IMR-90 (cell line): ENCODE measurements at regions not wholly inside any gene's neighbourhood (a gene's known extent, or its start where the extent isn't known, plus 50 kb on each side); places are given as distances from the start of the nearest gene placed in this dataset.

Experiments
- ATAC-seq: fragments of 200-7000 bp; cut with Tn5 transposase; 2 replicates; pipeline ENCODE4 v1.9.1; 2020; ENCODE audit warnings: low read depth, mild to moderate bottlenecking, moderate library complexity
- BruUV-seq: library from RNA; stranded (reverse); fragments of 400-500 nt; replicated peaks from 2 replicates; lab custom pipeline; 2021; lab: Mats Ljungman, UMichigan
- CTCF ChIA-PET: fragments of 300-600 bp; formaldehyde crosslinking; extraction: SDS; loops from one replicate; lab custom pipeline; 2021; ENCODE audit warnings: antibody characterized with exemption; lab: Yijun Ruan, JAX
- POLR2A ChIA-PET: fragments of 300-600 bp; sonication (Branson Sonifier 250); formaldehyde crosslinking; loops from one replicate; lab custom pipeline; 2022; ENCODE audit warnings: antibody characterized with exemption; ENCODE audit not compliant: unreplicated experiment; lab: Charles Lee
- DNase-seq: peaks from one replicate; pipeline ENCODE4 v3.0.0; 2013
- H2AFZ ChIP-seq: replicated peaks from 2 replicates; pipeline ENCODE3; 2013; ENCODE audit warnings: low read length, mild to moderate bottlenecking; ENCODE audit not compliant: poor library complexity
- H2AK5ac ChIP-seq: 2 replicates; pipeline ENCODE4 v1.6.1; 2013; ENCODE audit warnings: low read depth, low read length, inconsistent platforms
- H2AK9ac ChIP-seq: replicated peaks from 2 replicates; pipeline ENCODE3; 2013; ENCODE audit warnings: mild to moderate bottlenecking, low read depth, low read length, moderate library complexity; ENCODE audit not compliant: poor library complexity
- H2BK120ac ChIP-seq: 2 replicates; pipeline ENCODE4 v1.6.1; 2013; ENCODE audit warnings: low read depth, low read length, inconsistent platforms
- H2BK15ac ChIP-seq: 3 replicates; pipeline ENCODE4 v1.6.1; 2013; ENCODE audit warnings: low read depth, low read length, inconsistent platforms
- H2BK20ac ChIP-seq: 2 replicates; pipeline ENCODE4 v1.6.1; 2013; ENCODE audit warnings: low read depth, mild to moderate bottlenecking, inconsistent platforms, low read length, moderate library complexity
- H2BK5ac ChIP-seq: 2 replicates; pipeline ENCODE4 v1.6.1; 2013; ENCODE audit warnings: mild to moderate bottlenecking, low read depth, low read length, inconsistent platforms; ENCODE audit not compliant: poor library complexity, severe bottlenecking
- H3K14ac ChIP-seq: replicated peaks from 2 replicates; pipeline ENCODE4 v1.6.1; 2013; ENCODE audit warnings: low read depth, low read length, inconsistent platforms
- H3K18ac ChIP-seq: 2 replicates; pipeline ENCODE4 v1.6.1; 2013; ENCODE audit warnings: low read depth, low read length, control low read depth
- H3K23ac ChIP-seq: 2 replicates; pipeline ENCODE4 v1.6.1; 2013; ENCODE audit warnings: low read depth, low read length, inconsistent platforms
- H3K27ac ChIP-seq: 2 replicates; pipeline ENCODE4 v1.5.1; 2013; ENCODE audit warnings: mild to moderate bottlenecking, control low read depth, low read length; ENCODE audit not compliant: insufficient read depth
- H3K27me3 ChIP-seq: 2 replicates; pipeline ENCODE4 v1.6.1; 2013; ENCODE audit warnings: low read length; ENCODE audit not compliant: control insufficient read depth, insufficient read depth
- H3K36me3 ChIP-seq: 2 replicates; pipeline ENCODE4 v1.6.1; 2013; ENCODE audit warnings: low read length, mixed read lengths; ENCODE audit not compliant: control insufficient read depth, insufficient read depth
- H3K4ac ChIP-seq: 2 replicates; pipeline ENCODE4 v1.6.1; 2013; ENCODE audit warnings: low read depth, low read length, inconsistent platforms
- H3K4me1 ChIP-seq: 2 replicates; pipeline ENCODE4 v1.6.1; 2013; ENCODE audit warnings: low read length, mixed read lengths; ENCODE audit not compliant: control insufficient read depth, insufficient read depth
- H3K4me2 ChIP-seq: 2 replicates; pipeline ENCODE4 v1.6.1; 2013; ENCODE audit warnings: low read depth, mild to moderate bottlenecking, control low read depth, low read length, moderate library complexity
- H3K4me3 ChIP-seq: 2 replicates; pipeline ENCODE4 v1.5.1; 2013; ENCODE audit warnings: low read depth, mild to moderate bottlenecking, control low read depth, low read length, moderate library complexity; ENCODE audit not compliant: insufficient read depth
- H3K56ac ChIP-seq: 2 replicates; pipeline ENCODE4 v1.6.1; 2013; ENCODE audit warnings: low read length, inconsistent platforms; ENCODE audit not compliant: insufficient read depth; ENCODE audit errors: extremely low read depth
- H3K79me1 ChIP-seq, 2 experiments: 2 replicates each; pipeline ENCODE4 v1.6.1; 2013; ENCODE audit warnings: low read length in 2 of 2, inconsistent platforms in 1 of 2, low read depth in 1 of 2
- H3K9ac ChIP-seq: 2 replicates; pipeline ENCODE4 v1.6.1; 2013; ENCODE audit warnings: low read depth, low read length, control low read depth
- H3K9me1 ChIP-seq: 2 replicates; pipeline ENCODE4 v1.6.1; 2013; ENCODE audit warnings: low read length, inconsistent platforms; ENCODE audit not compliant: insufficient read depth
- H3K9me3 ChIP-seq: 2 replicates; pipeline ENCODE4 v1.6.1; 2013; ENCODE audit warnings: low read length; ENCODE audit not compliant: control insufficient read depth, insufficient read depth
- H4K20me1 ChIP-seq: 2 replicates; pipeline ENCODE4 v1.6.1; 2013; ENCODE audit warnings: low read length, inconsistent platforms; ENCODE audit not compliant: insufficient read depth
- H4K5ac ChIP-seq: 2 replicates; pipeline ENCODE4 v1.6.1; 2013; ENCODE audit warnings: mild to moderate bottlenecking, low read depth, low read length, control low read depth
- H4K8ac ChIP-seq, 2 experiments: 2 replicates each; pipeline ENCODE4 v1.6.1; 2013; ENCODE audit warnings: low read depth in 2 of 2, low read length in 2 of 2, control low read depth in 1 of 2, inconsistent platforms in 1 of 2
- H4K91ac ChIP-seq: 2 replicates; pipeline ENCODE4 v1.6.1; 2013; ENCODE audit warnings: low read depth, low read length, inconsistent platforms; ENCODE audit not compliant: insufficient read depth
- BHLHE40 ChIP-seq: fragments of 150-350 bp; IDR thresholded peaks from 2 replicates; pipeline ENCODE4 v1.6.1; 2016; ENCODE audit warnings: mild to moderate bottlenecking, low read depth, low read length
- CEBPB ChIP-seq: IDR thresholded peaks from 2 replicates; pipeline ENCODE4 v1.6.1; 2012; ENCODE audit warnings: low read depth, low read length, improper control_type of control experiment
- FOS ChIP-seq: fragments of 150-350 bp; IDR thresholded peaks from 2 replicates; pipeline ENCODE4 v1.6.1; 2016; ENCODE audit warnings: low read depth, low read length
- MAFK ChIP-seq: IDR thresholded peaks from 2 replicates; pipeline ENCODE4 v1.6.1; 2012; ENCODE audit warnings: low read depth, low read length, improper control_type of control experiment
- MAZ ChIP-seq: IDR thresholded peaks from 2 replicates; pipeline ENCODE4 v1.6.1; 2012; ENCODE audit warnings: low read depth, mild to moderate bottlenecking, low read length, improper control_type of control experiment, moderate library complexity, borderline replicate concordance
- MXI1 ChIP-seq: IDR thresholded peaks from 2 replicates; pipeline ENCODE4 v1.6.1; 2012; ENCODE audit warnings: low read depth, mild to moderate bottlenecking, low read length, moderate library complexity, borderline replicate concordance
- POLR2A ChIP-seq: IDR thresholded peaks from 2 replicates; pipeline ENCODE4 v1.6.1; 2012; ENCODE audit warnings: mild to moderate bottlenecking, low read depth, low read length
- RCOR1 ChIP-seq: IDR thresholded peaks from 2 replicates; pipeline ENCODE4 v1.6.1; 2012; ENCODE audit warnings: mild to moderate bottlenecking, low read length, improper control_type of control experiment; ENCODE audit not compliant: insufficient replicate concordance
- RFX5 ChIP-seq: IDR thresholded peaks from 2 replicates; pipeline ENCODE4 v1.8.0; 2012; ENCODE audit warnings: low read depth, mild to moderate bottlenecking, low read length, moderate library complexity
- WGBS, 2 experiments: methylation state at CpG; one replicate each; pipeline versions ENCODE4 v1.1.5 to v1.1.7; 2013; ENCODE audit warnings: missing lambda C conversion rate in 2 of 2; ENCODE audit not compliant: insufficient read length in 1 of 2; ENCODE audit errors: extremely low coverage in 2 of 2; 5-methylcytosine and 5-hydroxymethylcytosine counted together
- dilution Hi-C: fragments of 300-500 bp; cut with HindIII; formaldehyde crosslinking; loops from one replicate; pipeline ENCODE4 v1.14.3; 2018; ENCODE audit warnings: low sequenced_read_pairs; ENCODE audit not compliant: unreplicated experiment
- in situ Hi-C: fragments of 300-500 bp; cut with MboI; formaldehyde crosslinking; loops from 3 replicates; pipeline ENCODE4 v1.14.3; 2019; ENCODE audit warnings: low sequenced_read_pairs, inconsistent platforms, mixed read lengths
- intact Hi-C: fragments of 100-400 bp; cut with micrococcal nuclease; formaldehyde crosslinking; loops from 2 replicates; pipeline ENCODE4 v1.10.0; 2022
- TF ChIP-seq, protein P1 (sequence below): fragments of 150-350 bp; IDR thresholded peaks from 2 replicates; pipeline ENCODE4 v1.6.1; 2017; ENCODE audit warnings: mild to moderate bottlenecking, antibody characterized with exemption, low read length, low read depth
- TF ChIP-seq, protein P2 (sequence below): conservative IDR thresholded peaks from 2 replicates; pipeline ENCODE4 v1.5.1; 2012; ENCODE audit warnings: mild to moderate bottlenecking, low read depth, low read length, improper control_type of control experiment
- TF ChIP-seq, protein P3 (sequence below): fragments of 150-350 bp; IDR thresholded peaks from 2 replicates; pipeline ENCODE4 v1.6.1; 2016; ENCODE audit warnings: low read depth, mild to moderate bottlenecking, low read length, moderate library complexity, borderline replicate concordance

DNA sequence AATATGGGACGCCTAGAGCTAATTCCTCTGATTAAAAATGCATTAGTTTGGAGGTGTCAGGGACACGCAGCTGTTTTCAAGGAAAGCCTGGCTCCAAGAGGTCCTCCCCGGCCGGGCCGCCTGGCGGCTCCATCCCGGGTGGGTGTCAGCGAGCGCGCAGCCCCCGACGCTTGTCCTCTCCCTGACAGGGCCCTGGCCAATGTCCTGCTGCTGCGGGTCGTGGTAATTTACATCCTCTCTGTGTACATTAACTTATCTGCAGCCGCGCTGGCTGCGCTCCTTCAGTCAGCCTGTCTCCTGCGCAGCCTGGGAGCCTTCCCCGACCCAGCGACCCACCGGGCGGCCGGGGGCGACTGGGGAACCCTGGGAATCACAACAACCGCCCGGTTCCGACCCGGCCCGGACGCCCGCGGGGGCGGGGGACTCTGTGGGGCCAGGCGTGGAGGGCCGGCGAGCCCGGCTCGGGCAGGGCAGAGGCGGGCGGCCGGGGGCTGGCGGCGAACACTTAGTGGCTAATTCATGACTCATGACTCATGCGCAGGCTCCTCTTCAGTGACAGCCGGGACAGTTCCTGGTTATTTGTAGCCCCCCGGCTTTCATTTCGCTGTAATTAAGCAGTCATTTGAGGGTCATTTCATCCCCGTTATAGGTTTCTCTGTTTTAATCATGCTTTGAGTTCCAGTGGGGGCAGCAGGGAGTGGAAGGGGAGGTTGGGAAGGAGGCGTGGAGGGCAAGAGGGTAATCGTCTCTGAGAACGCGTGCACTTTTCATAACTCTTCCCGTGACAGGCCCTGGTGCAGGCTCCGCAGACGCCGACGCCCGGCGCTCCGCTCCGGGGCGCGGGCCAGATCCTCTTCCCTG is 141.9 kb upstream of the CTAGE1 start (continued):
- TF ChIP-seq MXI1 (peak; percentile 42; the same call in 1 of the 2 replicates), MAFK (no peak), CEBPB (no peak)

DNA sequence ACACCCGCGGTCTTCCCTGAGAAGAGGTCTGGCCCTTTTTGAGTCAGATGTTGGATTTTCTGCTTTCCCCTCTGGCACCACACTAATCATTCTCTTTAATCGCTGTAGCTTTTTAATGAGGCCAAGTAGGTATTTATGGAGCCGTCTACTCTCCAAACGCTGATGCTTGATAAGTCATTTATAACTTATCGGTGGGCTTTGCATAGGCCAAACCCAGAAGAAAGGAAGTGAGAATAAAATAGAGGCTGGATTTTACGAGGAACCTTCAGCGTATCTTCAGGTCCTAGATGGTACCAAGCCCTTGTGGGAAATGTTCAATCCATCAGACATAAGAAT is 142.5 kb upstream of the CTAGE1 start:
- Histone ChIP-seq H3K27ac (peak overlapping the region; percentile 74), H2AK5ac (peak overlapping the region; percentile 17; the same call in 1 of the 2 replicates), H2AK9ac (peak overlapping the region; percentile 38), H2AFZ (peak overlapping the region; percentile 86), H3K4me3 (peak overlapping the region; percentile 46), H3K36me3 (no peaks in the 10 kb centered on the region), H3K9me1 (no peaks in the 10 kb centered on the region), H2BK120ac (peak overlapping the region; percentile 80), H3K4me1 (peaks cover 11% of the 10 kb centered on the region), H3K79me1 (no peaks in the 10 kb centered on the region), H3K56ac (peak overlapping the region; percentile 68; the same call in 1 of the 2 replicates), H2BK20ac (peak overlapping the region; percentile 42; the same call in 1 of the 2 replicates), H3K14ac (peak overlapping the region; percentile 61), H3K23ac (peak overlapping the region; percentile 91), H4K5ac (peak overlapping the region; percentile 4; the same call in 1 of the 2 replicates), H3K4ac (peak overlapping the region; percentile 66), H3K9me3 (no peaks in the 10 kb centered on the region), H3K4me2 (peak overlapping the region; percentile 88), H4K20me1 (no peaks in the 10 kb centered on the region), H4K91ac (peak overlapping the region; percentile 78), H2BK15ac (peak overlapping the region; percentile 88; the same call in 2 of the 3 replicates), H3K18ac (peak overlapping the region; percentile 22), H3K9ac (peak overlapping the region; percentile 2), H4K8ac (peak overlapping the region; percentile 44 to 77; a peak in 3 of 4 replicates), H2BK5ac (peak overlapping the region; percentile 79), H3K27me3 (no peaks in the 10 kb centered on the region)
- intact Hi-C loops (loop anchor here (1.0 to 5.0 kb wide), 5 partner anchors 133 to 663 kb away; no protein-coding TSS in a partner anchor), in situ Hi-C loops (loop anchor here (5.0 to 10.0 kb wide), 2 partner anchors 388 to 655 kb away; no protein-coding TSS in a partner anchor), dilution Hi-C loops (no loop called here)
- BruUV-seq, result no TSS peak
- no peak for DNase-seq
- no CpG with 5 or more reads among the region's 8 CpGs for WGBS, 2 experiments
- TF ChIP-seq MAFK (no peak), RFX5 (no peak), POLR2A (no peak), MAZ (no peak), BHLHE40 (no peak), FOS (no peak), RCOR1 (no peak)
- TF ChIP-seq, protein P1, sequence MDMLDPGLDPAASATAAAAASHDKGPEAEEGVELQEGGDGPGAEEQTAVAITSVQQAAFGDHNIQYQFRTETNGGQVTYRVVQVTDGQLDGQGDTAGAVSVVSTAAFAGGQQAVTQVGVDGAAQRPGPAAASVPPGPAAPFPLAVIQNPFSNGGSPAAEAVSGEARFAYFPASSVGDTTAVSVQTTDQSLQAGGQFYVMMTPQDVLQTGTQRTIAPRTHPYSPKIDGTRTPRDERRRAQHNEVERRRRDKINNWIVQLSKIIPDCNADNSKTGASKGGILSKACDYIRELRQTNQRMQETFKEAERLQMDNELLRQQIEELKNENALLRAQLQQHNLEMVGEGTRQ, result no peak
- TF ChIP-seq, protein P2, sequence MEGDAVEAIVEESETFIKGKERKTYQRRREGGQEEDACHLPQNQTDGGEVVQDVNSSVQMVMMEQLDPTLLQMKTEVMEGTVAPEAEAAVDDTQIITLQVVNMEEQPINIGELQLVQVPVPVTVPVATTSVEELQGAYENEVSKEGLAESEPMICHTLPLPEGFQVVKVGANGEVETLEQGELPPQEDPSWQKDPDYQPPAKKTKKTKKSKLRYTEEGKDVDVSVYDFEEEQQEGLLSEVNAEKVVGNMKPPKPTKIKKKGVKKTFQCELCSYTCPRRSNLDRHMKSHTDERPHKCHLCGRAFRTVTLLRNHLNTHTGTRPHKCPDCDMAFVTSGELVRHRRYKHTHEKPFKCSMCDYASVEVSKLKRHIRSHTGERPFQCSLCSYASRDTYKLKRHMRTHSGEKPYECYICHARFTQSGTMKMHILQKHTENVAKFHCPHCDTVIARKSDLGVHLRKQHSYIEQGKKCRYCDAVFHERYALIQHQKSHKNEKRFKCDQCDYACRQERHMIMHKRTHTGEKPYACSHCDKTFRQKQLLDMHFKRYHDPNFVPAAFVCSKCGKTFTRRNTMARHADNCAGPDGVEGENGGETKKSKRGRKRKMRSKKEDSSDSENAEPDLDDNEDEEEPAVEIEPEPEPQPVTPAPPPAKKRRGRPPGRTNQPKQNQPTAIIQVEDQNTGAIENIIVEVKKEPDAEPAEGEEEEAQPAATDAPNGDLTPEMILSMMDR, result no peak
- TF ChIP-seq, protein P3, sequence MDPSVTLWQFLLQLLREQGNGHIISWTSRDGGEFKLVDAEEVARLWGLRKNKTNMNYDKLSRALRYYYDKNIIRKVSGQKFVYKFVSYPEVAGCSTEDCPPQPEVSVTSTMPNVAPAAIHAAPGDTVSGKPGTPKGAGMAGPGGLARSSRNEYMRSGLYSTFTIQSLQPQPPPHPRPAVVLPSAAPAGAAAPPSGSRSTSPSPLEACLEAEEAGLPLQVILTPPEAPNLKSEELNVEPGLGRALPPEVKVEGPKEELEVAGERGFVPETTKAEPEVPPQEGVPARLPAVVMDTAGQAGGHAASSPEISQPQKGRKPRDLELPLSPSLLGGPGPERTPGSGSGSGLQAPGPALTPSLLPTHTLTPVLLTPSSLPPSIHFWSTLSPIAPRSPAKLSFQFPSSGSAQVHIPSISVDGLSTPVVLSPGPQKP, result no peak
- ChIA-PET CTCF (no interaction called here), POLR2A (no interaction called here)
- ATAC-seq, result no peak
